HEK293T (cell line): ENCODE measurements at regions not wholly inside any gene's neighbourhood (a gene's known extent, or its start where the extent isn't known, plus 50 kb on each side); places are given as distances from the start of the nearest gene placed in this dataset.

Experiments used
- ARNT ChIP-seq: fragments of 450-650 bp; IDR thresholded peaks from 2 replicates; pipeline ENCODE4 v1.6.1; 2017; ENCODE audit warnings: mild to moderate bottlenecking
- CTBP1 ChIP-seq: fragments of 450-650 bp; IDR thresholded peaks from 2 replicates; pipeline ENCODE4 v1.6.1; 2016; ENCODE audit warnings: borderline replicate concordance
- ELF4 ChIP-seq: fragments of 450-650 bp; IDR thresholded peaks from 2 replicates; pipeline ENCODE4 v1.6.1; 2017; ENCODE audit warnings: antibody characterized with exemption
- FOXK2 ChIP-seq: fragments of 450-650 bp; IDR thresholded peaks from 2 replicates; pipeline ENCODE4 v1.6.1; 2016; ENCODE audit warnings: mild to moderate bottlenecking
- FOXM1 ChIP-seq: fragments of 450-650 bp; IDR thresholded peaks from 2 replicates; pipeline ENCODE4 v1.6.1; 2017; ENCODE audit warnings: mild to moderate bottlenecking, borderline replicate concordance
- HDGF ChIP-seq: fragments of 450-650 bp; IDR thresholded peaks from 2 replicates; pipeline ENCODE4 v1.6.1; 2017; ENCODE audit warnings: antibody characterized with exemption, borderline replicate concordance
- L3MBTL2 ChIP-seq: fragments of 450-650 bp; conservative IDR thresholded peaks from 2 replicates; pipeline ENCODE4 v1.6.1; 2016; ENCODE audit warnings: mild to moderate bottlenecking
- NFRKB ChIP-seq: fragments of 450-650 bp; IDR thresholded peaks from 2 replicates; pipeline ENCODE4 v1.6.1; 2016; ENCODE audit warnings: mild to moderate bottlenecking, moderate library complexity
- PKNOX1 ChIP-seq: fragments of 450-650 bp; IDR thresholded peaks from 2 replicates; pipeline ENCODE4 v1.6.1; 2016
- SP1 ChIP-seq: fragments of 450-650 bp; IDR thresholded peaks from 2 replicates; pipeline ENCODE4 v1.6.1; 2017
- SUZ12 ChIP-seq: fragments of 450-650 bp; IDR thresholded peaks from 2 replicates; pipeline ENCODE4 v1.6.1; 2016; ENCODE audit warnings: mild to moderate bottlenecking
- TARDBP ChIP-seq: fragments of 450-650 bp; IDR thresholded peaks from 2 replicates; pipeline ENCODE4 v1.6.1; 2016
- ZNF384 ChIP-seq: fragments of 450-650 bp; IDR thresholded peaks from 2 replicates; pipeline ENCODE4 v1.6.1; 2016

GRCh38 chr2:157036726-157037125 lies 220.8 kb upstream of the GALNT5 start:
- TF ChIP-seq TARDBP (no peak), HDGF (no peak), SUZ12 (no peak), CTBP1 (no peak), PKNOX1 (no peak), FOXK2 (no peak), SP1 (no peak), ZNF384 (no peak), FOXM1 (no peak), L3MBTL2 (no peak), ELF4 (no peak), NFRKB (no peak), ARNT (no peak)
